LNCAP (cell line): ENCODE measurements at regions not wholly inside any gene's neighbourhood (a gene's known extent, or its start where the extent isn't known, plus 50 kb on each side); places are given as distances from the start of the nearest gene placed in this dataset.

ENCODE experiments used
- TF ChIP-seq, protein P1 (sequence below): fragments of 450-650 bp; IDR thresholded peaks from 2 replicates; pipeline ENCODE4 v1.5.1; 2017; ENCODE audit warnings: mild to moderate bottlenecking

DNA sequence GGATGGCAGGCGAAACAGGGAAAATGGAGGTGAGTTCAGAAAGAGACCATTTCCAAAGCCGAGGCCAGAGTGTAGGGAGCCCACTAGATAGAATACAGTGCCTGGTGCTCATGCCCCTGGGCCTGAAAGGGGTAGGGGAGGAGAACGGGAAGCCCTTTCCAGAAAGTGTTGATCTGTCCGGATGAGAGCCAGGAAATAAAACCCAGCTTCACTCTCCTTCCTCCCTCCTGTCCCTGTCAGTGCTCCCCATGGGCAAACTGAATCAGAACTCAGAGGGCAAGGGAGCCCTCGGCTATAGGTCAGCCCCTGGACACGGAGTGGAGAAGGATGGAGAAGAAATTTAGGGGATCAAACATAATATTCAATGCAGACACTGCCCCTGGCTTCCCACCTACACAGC lies 57.7 kb upstream of the RPL38 start:
- TF ChIP-seq, protein P1, sequence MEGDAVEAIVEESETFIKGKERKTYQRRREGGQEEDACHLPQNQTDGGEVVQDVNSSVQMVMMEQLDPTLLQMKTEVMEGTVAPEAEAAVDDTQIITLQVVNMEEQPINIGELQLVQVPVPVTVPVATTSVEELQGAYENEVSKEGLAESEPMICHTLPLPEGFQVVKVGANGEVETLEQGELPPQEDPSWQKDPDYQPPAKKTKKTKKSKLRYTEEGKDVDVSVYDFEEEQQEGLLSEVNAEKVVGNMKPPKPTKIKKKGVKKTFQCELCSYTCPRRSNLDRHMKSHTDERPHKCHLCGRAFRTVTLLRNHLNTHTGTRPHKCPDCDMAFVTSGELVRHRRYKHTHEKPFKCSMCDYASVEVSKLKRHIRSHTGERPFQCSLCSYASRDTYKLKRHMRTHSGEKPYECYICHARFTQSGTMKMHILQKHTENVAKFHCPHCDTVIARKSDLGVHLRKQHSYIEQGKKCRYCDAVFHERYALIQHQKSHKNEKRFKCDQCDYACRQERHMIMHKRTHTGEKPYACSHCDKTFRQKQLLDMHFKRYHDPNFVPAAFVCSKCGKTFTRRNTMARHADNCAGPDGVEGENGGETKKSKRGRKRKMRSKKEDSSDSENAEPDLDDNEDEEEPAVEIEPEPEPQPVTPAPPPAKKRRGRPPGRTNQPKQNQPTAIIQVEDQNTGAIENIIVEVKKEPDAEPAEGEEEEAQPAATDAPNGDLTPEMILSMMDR, result no peak

DNA sequence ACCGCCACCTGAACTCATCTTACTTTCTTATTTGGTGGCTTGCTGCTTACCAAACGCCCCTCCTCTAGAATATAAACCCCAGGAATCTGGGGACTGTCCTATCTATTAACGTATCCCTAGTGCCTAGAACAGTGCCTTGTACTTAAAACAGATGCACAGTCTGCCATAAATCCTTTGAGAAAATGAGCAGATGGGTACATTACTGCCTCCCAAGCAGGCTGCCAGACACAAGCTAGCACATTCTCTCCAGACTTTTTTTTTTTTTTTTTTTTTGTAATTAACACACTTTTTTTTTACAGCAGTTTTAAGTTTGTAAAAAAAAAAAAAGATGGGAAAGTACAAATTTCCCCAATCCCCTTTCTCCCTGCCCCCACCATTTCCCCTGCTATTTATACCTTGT lies 57.3 kb upstream of the RPL38 start:
- TF ChIP-seq, protein P1, result no peak

DNA sequence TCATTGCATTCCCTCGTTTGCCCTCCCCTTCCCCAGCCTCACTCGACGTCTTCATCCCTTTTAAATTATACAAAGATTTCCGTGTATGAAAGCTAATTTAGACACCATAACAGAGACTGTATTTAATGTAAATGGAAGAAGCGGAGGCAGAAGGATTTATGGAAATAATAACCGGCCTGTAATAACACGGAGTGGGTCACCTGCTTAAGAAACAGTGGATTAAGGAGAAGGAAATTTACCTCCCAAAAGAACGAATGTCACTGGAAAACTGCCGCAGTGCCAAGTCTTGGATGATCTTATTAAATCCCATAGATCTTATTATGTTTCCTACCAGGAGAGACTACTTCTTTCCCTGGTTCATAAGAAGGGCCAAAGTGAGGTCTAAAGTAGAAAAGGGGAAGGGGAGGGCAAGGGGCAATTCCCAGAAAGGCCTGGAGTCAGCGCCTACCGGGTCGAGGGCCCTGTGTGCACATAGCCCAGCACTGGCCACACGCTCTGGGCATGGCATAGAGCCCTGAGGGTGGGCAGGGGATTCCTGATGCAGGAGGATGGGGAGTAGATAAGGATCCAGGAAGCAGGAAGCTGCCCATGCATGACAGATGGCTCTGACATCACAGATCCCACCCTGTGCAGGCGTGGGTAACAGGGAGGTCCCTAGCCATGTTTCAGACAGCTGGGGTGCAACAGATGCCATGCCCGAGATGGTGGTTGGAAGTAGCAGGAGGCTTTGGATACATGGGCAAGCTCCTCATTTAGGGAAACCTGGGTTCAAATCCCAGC lies 56.2 kb upstream of the RPL38 start:
- TF ChIP-seq, protein P1, result no peak

DNA sequence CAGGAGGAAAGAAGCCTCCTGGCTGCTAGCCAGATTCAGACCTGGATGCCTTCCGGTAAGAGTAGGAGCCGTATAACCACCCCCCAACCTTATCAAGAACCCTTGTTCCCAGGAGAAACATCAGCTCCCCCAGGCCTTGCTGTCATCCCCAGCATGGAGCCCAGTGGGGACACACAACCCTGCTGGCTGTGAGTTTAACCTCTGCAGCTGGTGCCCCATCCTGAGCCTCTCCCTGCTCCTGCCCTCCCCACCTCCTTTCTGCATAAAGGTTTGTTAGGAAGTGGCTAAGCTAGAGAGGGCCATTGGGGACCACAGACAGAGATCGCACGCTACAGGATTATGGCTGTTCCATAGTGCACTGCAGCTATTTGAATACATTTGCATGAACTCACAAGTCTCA lies 55.5 kb upstream of the RPL38 start:
- TF ChIP-seq, protein P1, result no peak

DNA sequence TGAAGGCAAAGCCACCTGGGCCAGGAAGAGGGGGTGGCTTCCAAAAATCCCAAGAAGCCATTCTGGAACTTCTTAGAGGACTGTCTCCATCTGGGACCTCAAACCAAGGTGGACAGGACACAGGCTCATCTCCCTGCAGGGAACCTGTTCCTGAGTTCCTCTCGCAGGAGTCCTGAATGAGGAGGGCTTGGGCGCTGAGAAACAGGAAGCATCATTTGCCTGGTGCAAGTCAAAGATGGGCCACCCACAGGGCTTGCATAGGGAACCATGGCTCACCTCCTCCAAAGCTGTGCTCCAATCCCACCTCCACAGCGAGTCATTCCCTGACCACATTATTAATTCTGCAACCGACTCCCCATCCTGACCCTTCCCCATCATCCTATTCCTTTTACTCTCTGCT lies 55.0 kb upstream of the RPL38 start:
- TF ChIP-seq, protein P1, result no peak

DNA sequence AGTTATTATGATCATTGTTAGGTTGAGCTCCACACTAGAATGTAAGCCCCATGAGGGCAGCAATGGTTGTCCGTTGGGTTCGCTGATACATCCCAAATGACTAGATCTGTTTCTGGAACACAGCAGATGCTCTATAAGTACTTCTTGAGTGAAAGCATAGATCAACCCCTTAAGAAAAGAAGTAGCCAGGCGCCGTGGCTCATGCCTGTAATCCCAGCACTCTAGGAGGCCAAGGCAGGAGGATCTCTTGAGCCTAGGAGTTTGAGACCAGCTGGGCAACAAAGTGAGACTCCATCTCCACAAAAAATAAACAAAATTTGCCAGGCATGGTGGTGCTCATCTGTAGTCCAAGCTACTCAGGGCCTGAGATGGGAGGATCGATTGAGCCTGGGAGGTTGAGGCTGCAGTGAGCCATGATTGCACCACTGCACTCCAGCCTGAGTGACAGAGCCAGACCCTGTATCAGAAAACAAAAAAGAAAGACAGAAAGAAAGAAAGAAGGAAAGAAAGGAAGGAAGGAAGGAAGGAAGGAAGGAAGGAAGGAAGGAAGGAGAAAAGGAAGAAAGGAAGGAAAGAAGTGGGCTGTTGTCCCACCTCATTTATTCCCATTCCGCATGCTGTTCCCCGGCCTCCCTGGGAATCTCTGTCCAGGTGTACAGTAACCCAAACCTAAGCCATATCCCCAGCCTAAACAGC lies 54.4 kb upstream of the RPL38 start:
- TF ChIP-seq, protein P1, result no peak

DNA sequence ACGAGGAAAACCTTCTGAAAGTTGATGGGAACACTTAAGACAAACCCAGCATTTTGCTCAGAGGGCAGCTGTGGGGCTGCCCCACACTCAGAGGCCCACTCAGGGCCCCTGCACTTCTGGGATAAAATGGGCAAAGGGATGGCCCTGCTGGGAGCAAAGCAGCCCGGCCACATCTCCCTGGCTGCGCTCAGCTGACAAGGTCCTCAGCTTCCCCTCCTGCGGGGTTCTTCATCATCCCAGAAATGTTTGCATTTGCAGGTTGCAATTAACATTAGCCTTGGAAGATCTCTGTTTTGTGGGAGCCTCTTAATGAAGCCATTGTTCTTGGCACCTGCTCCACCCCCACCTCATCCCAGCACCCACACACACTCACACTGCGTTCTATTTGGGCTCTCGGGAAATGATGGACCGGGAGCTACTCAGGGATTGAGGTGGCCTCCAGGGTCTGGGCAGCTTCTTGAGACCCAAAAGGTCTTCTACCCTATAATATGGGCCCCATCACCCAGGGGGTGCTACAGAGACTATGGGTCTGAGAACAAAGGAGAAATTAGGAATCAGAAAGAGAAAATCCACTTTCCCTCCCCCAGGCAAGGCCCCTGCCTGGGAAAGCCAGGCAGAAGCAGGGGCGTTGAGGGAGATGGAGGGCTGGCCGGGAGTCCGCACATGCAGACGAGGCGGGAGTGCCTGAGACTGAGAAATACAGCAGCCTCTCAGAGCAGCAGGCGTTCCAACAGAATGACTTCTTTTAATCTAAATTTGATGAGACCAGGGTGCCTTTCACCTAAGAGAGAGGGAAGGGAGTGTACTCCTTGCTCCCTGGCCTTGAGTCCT lies 53.7 kb upstream of the RPL38 start:
- TF ChIP-seq, protein P1, result no peak
